ENCODE measurements at regions not wholly inside any gene's neighbourhood (a gene's known extent, or its start where the extent isn't known, plus 50 kb on each side); places are given as distances from the start of the nearest gene placed in this dataset.

DNA sequence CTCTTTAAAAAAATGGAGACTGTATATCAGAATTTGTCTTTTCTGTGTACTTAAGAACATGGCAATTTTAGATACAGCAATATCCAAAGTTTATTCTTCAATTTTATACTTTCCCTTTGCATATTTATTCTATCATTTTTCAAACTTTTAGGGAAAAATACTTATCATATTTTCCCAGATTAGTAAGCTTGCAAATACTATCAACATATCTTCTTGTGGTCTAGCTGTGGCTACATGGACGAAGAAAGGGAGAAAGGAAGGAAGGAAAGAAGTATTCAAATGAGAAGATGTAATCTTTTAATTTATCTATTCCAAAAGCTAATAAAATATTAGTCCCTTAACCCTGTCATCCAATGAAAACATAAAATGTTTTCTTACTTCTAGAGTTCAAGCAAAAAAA, 797.8 kb upstream of the GALNTL6 start:
- TF ChIP-seq CTCF (IDR thresholded peaks at IDR 0.05; ENCODE audit: unreplicated experiment): no peak
- no peak overlapping the region for H3K27ac Mint-ChIP-seq (ENCODE audit: low read depth, unreplicated experiment)
- no peak for DNase-seq (ENCODE audit: unreplicated experiment)
- H3K27me3 Mint-ChIP-seq (ENCODE audit: insufficient read depth, unreplicated experiment): no peaks in the 10 kb centered on the region
- H3K9me3 Mint-ChIP-seq (ENCODE audit: unreplicated experiment): no peaks in the 10 kb centered on the region
- BruUV-seq (replicated peaks): no TSS peak
- ChIA-PET CTCF (no interaction called here), POLR2A (no interaction called here)
- H3K4me3 Mint-ChIP-seq (ENCODE audit: unreplicated experiment): no peak overlapping the region
- no peaks in the 10 kb centered on the region for H3K36me3 Mint-ChIP-seq (ENCODE audit: insufficient read depth, unreplicated experiment)
- intact Hi-C loops (cut with micrococcal nuclease): no loop called here
- no peaks in the 10 kb centered on the region for H3K4me1 Mint-ChIP-seq (ENCODE audit: insufficient read depth, unreplicated experiment)

DNA sequence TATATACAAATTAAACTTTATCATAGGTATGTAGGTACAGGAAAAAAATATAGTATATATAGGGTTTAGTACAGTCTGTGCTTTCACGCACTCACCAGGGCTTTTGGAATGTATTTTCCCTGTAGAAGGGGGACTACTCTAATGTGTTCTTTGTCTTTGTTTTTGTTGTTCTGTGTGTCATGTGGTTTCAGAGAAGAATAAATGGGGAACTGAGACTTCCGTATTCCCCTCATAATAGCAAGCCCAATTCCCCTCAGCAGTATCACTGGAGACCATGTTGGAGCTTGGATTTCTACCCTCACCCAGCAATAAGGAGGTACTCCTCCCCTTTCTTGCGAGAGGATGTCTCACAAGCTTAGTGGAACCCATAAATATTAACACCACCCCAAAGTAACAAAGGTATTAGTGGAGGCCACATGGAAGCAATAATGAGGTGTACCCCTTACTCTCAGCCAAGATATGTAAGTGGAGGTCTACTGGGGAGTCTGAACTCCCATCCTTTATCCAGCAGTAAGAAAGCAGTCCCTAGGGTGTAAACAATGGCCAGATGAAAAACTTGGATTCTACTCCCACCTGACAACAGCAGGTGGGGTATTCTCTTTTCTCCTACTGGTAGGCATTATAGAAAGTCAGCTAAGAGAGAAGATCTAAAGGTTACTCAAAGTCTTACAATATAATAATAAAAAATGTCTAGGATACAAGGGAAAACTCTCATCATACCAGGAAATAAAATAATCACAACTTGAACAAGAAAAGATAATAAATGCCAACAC, 805.4 kb upstream of the GALNTL6 start:
- Mint-ChIP-seq H3K4me1 (ENCODE audit: insufficient read depth, unreplicated experiment) (no peaks in the 10 kb centered on the region), H3K4me3 (ENCODE audit: unreplicated experiment) (no peak overlapping the region), H3K27ac (ENCODE audit: low read depth, unreplicated experiment) (no peak overlapping the region), H3K36me3 (ENCODE audit: insufficient read depth, unreplicated experiment) (no peaks in the 10 kb centered on the region), H3K27me3 (ENCODE audit: insufficient read depth, unreplicated experiment) (no peaks in the 10 kb centered on the region), H3K9me3 (ENCODE audit: unreplicated experiment) (peaks cover 7% of the 10 kb centered on the region)
- intact Hi-C loops (cut with micrococcal nuclease): no loop called here
- POLR2A ChIA-PET: no interaction called here
- CTCF ChIA-PET: interaction anchor here (0.7 kb wide), 1 partner anchor 871 kb away, joined by 3 read pairs; no protein-coding TSS in a partner anchor
- DNase-seq (ENCODE audit: unreplicated experiment): no peak
- TF ChIP-seq CTCF (IDR thresholded peaks at IDR 0.05; ENCODE audit: unreplicated experiment): no peak
- BruUV-seq (replicated peaks): no TSS peak

DNA sequence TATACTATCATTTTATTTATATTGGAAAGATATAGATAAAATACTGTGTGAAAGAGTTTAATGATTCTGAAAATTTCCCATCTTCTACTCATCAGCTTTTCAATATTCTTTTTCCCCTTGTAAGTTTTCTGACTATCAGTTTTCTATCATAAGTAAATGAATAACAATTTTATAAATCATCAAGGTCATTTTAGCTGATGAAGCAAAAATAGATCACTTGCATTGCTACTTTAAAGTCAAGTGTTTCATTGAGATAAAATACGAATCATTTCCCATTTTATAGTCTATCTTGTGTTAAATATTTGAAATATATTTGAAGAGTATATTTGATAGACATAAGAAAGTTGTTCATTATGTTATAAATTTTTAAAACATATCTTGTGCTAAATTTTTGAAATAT, 811.0 kb upstream of the GALNTL6 start:
- H3K27ac Mint-ChIP-seq (ENCODE audit: low read depth, unreplicated experiment): no peak overlapping the region
- H3K4me1 Mint-ChIP-seq (ENCODE audit: insufficient read depth, unreplicated experiment): no peaks in the 10 kb centered on the region
- intact Hi-C loops (cut with micrococcal nuclease): no loop called here
- peaks cover 7% of the 10 kb centered on the region for H3K9me3 Mint-ChIP-seq (ENCODE audit: unreplicated experiment)
- BruUV-seq (replicated peaks): no TSS peak
- TF ChIP-seq CTCF (IDR thresholded peaks at IDR 0.05; ENCODE audit: unreplicated experiment): no peak
- H3K4me3 Mint-ChIP-seq (ENCODE audit: unreplicated experiment): no peak overlapping the region
- CTCF ChIA-PET: no interaction called here
- no peak for DNase-seq (ENCODE audit: unreplicated experiment)
- no peaks in the 10 kb centered on the region for H3K27me3 Mint-ChIP-seq (ENCODE audit: insufficient read depth, unreplicated experiment)
- POLR2A ChIA-PET: interaction anchor here (0.6 kb wide), 1 partner anchor 1936 kb away, joined by 3 read pairs; no protein-coding TSS in a partner anchor
- H3K36me3 Mint-ChIP-seq (ENCODE audit: insufficient read depth, unreplicated experiment): no peaks in the 10 kb centered on the region

- Mint-ChIP-seq H3K4me3 (ENCODE audit: unreplicated experiment) (no peak overlapping the region), H3K36me3 (ENCODE audit: insufficient read depth, unreplicated experiment) (no peaks in the 10 kb centered on the region), H3K27ac (ENCODE audit: low read depth, unreplicated experiment) (no peak overlapping the region), H3K9me3 (ENCODE audit: unreplicated experiment) (peaks cover 8% of the 10 kb centered on the region), H3K4me1 (ENCODE audit: insufficient read depth, unreplicated experiment) (no peaks in the 10 kb centered on the region), H3K27me3 (ENCODE audit: insufficient read depth, unreplicated experiment) (no peaks in the 10 kb centered on the region)
- intact Hi-C loops (cut with micrococcal nuclease): loop anchor here (10.0 kb wide), 1 partner anchor 1214 kb away; no protein-coding TSS in a partner anchor
- peak; percentile 63 for DNase-seq (ENCODE audit: unreplicated experiment)
- TF ChIP-seq CTCF (IDR thresholded peaks at IDR 0.05; ENCODE audit: unreplicated experiment): peak; percentile 52
- POLR2A ChIA-PET: interaction anchor here (0.7 to 1.2 kb wide), 2 partner anchors 128 to 591 kb away, joined by 3 read pairs; no protein-coding TSS in a partner anchor
- CTCF ChIA-PET: interaction anchor here (0.6 to 2.0 kb wide), 21 partner anchors 10 to 1214 kb away, joined by 3 to 9 read pairs (median 3); no protein-coding TSS in a partner anchor
- no TSS peak for BruUV-seq (replicated peaks)
Measured at GRCh38 chr4:170990989-170991589, 822.1 kb upstream of the GALNTL6 start.
